Panc1 (cell line): ENCODE measurements at regions not wholly inside any gene's neighbourhood (a gene's known extent, or its start where the extent isn't known, plus 50 kb on each side); places are given as distances from the start of the nearest gene placed in this dataset.

ENCODE experiments used
- ATAC-seq: fragments of 200-7000 bp; cut with Tn5 transposase; 2 replicates; pipeline ENCODE4 v1.9.1; 2020; ENCODE audit warnings: mild to moderate bottlenecking, moderate library complexity
- BruUV-seq: library from RNA; stranded (reverse); fragments of 400-500 nt; replicated peaks from 2 replicates; lab custom pipeline; 2021; lab: Mats Ljungman, UMichigan
- CTCF ChIA-PET: fragments of 300-600 bp; sonication (Branson Sonifier 250); formaldehyde crosslinking; loops from one replicate; lab custom pipeline; 2022; ENCODE audit warnings: antibody characterized with exemption; lab: Charles Lee
- POLR2A ChIA-PET: fragments of 300-600 bp; sonication (Branson Sonifier 250); formaldehyde crosslinking; loops from one replicate; lab custom pipeline; 2022; ENCODE audit warnings: antibody characterized with exemption; lab: Charles Lee
- DNase-seq: peaks from one replicate; pipeline ENCODE4 v3.0.0-alpha.2; 2010; ENCODE audit warnings: low read depth, low spot score
- H3K27ac ChIP-seq: 2 replicates; pipeline ENCODE4 v1.5.1; 2011; ENCODE audit warnings: mild to moderate bottlenecking, low read length, inconsistent platforms
- H3K27me3 ChIP-seq: fragments of 200-500 bp; sonication (Bioruptor generic); 2 replicates; pipeline ENCODE4 v1.6.0; 2014; ENCODE audit warnings: low read length, inconsistent platforms; ENCODE audit not compliant: control insufficient read depth, insufficient read depth
- H3K36me3 ChIP-seq: fragments of 200-500 bp; sonication (Bioruptor generic); 2 replicates; pipeline ENCODE4 v1.5.1; 2014; ENCODE audit warnings: inconsistent platforms, mild to moderate bottlenecking, low read length, moderate library complexity; ENCODE audit not compliant: control insufficient read depth, insufficient read depth
- H3K4me1 ChIP-seq: 2 replicates; pipeline ENCODE4 v1.5.1; 2011; ENCODE audit warnings: inconsistent platforms, mild to moderate bottlenecking, low read length, moderate library complexity; ENCODE audit not compliant: control insufficient read depth, insufficient read depth
- H3K4me3 ChIP-seq, 2 experiments: 2 replicates each; pipeline ENCODE4 v1.5.1; 2011 to 2012; ENCODE audit warnings: low read depth in 2 of 2, low read length in 2 of 2, mild to moderate bottlenecking in 2 of 2, inconsistent platforms in 1 of 2, moderate library complexity in 1 of 2
- H3K9me3 ChIP-seq: fragments of 200-500 bp; sonication (Bioruptor generic); 2 replicates; pipeline ENCODE4 v1.5.1; 2014; ENCODE audit warnings: low read depth, mild to moderate bottlenecking, inconsistent platforms, low read length, moderate library complexity; ENCODE audit not compliant: control insufficient read depth, insufficient read depth
- CTCF ChIP-seq: fragments of 450-650 bp; IDR thresholded peaks from 2 replicates; pipeline ENCODE4 v1.5.1; 2017; ENCODE audit warnings: mild to moderate bottlenecking
- POLR2AphosphoS5 ChIP-seq: IDR thresholded peaks from 2 replicates; pipeline ENCODE4 v1.6.1; 2012; ENCODE audit warnings: mild to moderate bottlenecking, low read depth, low read length, moderate library complexity
- REST ChIP-seq, 2 experiments: IDR thresholded peaks; 2 replicates each; pipeline ENCODE4 v1.6.1; 2011 to 2012; ENCODE audit warnings: low read depth in 2 of 2, control low read depth in 1 of 2, low read length in 1 of 2, mild to moderate bottlenecking in 1 of 2, moderate library complexity in 1 of 2; ENCODE audit not compliant: insufficient read depth in 1 of 2
- SIN3A ChIP-seq: IDR thresholded peaks from 2 replicates; pipeline ENCODE4 v1.6.1; 2012; ENCODE audit warnings: low read depth, mild to moderate bottlenecking, low read length, moderate library complexity, borderline replicate concordance; ENCODE audit not compliant: insufficient read depth
- TCF7L2 ChIP-seq: IDR thresholded peaks from 2 replicates; pipeline ENCODE4 v1.6.1; 2011; ENCODE audit warnings: mild to moderate bottlenecking, low read depth, low read length, inconsistent platforms
- in situ Hi-C: cut with HindIII; loops from 2 replicates; pipeline ENCODE4 v1.10.0; 2016; ENCODE audit warnings: low sequenced_read_pairs, low pct_unique_long_range_greater_than_20kb
- intact Hi-C: fragments of 100-400 bp; cut with micrococcal nuclease; formaldehyde crosslinking; loops from one replicate; pipeline ENCODE4 v1.10.0; 2022; ENCODE audit not compliant: unreplicated experiment

- H3K4me3 ChIP-seq: no peak overlapping the region
- H3K27ac ChIP-seq: no peak overlapping the region
- intact Hi-C loops: no loop called here
- CTCF ChIA-PET: no interaction called here
- no TSS peak for BruUV-seq
- no peaks in the 10 kb centered on the region for H3K27me3 ChIP-seq
- no peaks in the 10 kb centered on the region for H3K36me3 ChIP-seq
- POLR2A ChIA-PET: no interaction called here
- TF ChIP-seq CTCF: no peak
- TF ChIP-seq SIN3A: no peak
- no peak for TF ChIP-seq REST (IDR thresholded peaks at IDR 0.05; ENCODE audit: insufficient read depth in 1 of 2, low read depth in 2 of 2, low read length in 1 of 2)
- TF ChIP-seq TCF7L2: no peak
- no peak for TF ChIP-seq POLR2AphosphoS5
- ATAC-seq (no peak), DNase-seq (no peak)
- peaks cover 3% of the 10 kb centered on the region; the same call in 1 of the 2 replicates for H3K4me1 ChIP-seq
- no peaks in the 10 kb centered on the region for H3K9me3 ChIP-seq
- in situ Hi-C loops: no loop called here
Measured at GRCh38 chr1:187310038-187310631, 481.4 kb downstream of the PLA2G4A start.

DNA sequence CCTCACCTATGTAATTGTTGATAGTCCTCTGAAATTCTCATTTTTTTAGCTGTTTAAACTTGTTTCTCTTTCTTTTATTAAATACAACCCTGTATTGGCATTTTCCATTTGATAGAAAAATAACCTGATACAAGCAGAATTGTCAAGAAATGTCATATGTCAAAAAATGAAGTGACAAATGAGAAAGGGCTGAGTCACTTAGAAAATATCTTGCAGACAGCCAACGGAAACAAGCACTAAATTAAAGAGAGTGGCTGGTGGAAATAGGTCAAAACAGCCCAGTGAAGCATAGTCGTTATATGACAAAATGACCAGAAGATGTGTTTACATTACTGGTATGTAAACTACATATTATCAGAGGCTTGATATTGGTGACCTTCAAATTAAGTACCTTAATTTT is 484.4 kb downstream of the PLA2G4A start:
- no TSS peak for BruUV-seq
- CTCF ChIA-PET: no interaction called here
- Histone ChIP-seq H3K27me3 (no peaks in the 10 kb centered on the region), H3K36me3 (no peaks in the 10 kb centered on the region), H3K4me1 (no peaks in the 10 kb centered on the region), H3K27ac (no peak overlapping the region), H3K9me3 (no peaks in the 10 kb centered on the region), H3K4me3 (no peak overlapping the region)
- DNase-seq: no peak
- in situ Hi-C loops: no loop called here
- POLR2A ChIA-PET: no interaction called here
- TF ChIP-seq SIN3A (no peak), TCF7L2 (no peak), POLR2AphosphoS5 (no peak), CTCF (no peak), REST (IDR thresholded peaks at IDR 0.05; ENCODE audit: insufficient read depth in 1 of 2, low read depth in 2 of 2, low read length in 1 of 2) (no peak)
- intact Hi-C loops: no loop called here
- ATAC-seq: no peak
